IPS-NIHi7 (cell line): ENCODE measurements at regions not wholly inside any gene's neighbourhood (a gene's known extent, or its start where the extent isn't known, plus 50 kb on each side); places are given as distances from the start of the nearest gene placed in this dataset.

ENCODE experiments used
- DNase-seq: peaks from one replicate; pipeline ENCODE4 v3.0.0; 2012; ENCODE audit warnings: mixed read lengths; ENCODE audit errors: extremely low spot score

DNA sequence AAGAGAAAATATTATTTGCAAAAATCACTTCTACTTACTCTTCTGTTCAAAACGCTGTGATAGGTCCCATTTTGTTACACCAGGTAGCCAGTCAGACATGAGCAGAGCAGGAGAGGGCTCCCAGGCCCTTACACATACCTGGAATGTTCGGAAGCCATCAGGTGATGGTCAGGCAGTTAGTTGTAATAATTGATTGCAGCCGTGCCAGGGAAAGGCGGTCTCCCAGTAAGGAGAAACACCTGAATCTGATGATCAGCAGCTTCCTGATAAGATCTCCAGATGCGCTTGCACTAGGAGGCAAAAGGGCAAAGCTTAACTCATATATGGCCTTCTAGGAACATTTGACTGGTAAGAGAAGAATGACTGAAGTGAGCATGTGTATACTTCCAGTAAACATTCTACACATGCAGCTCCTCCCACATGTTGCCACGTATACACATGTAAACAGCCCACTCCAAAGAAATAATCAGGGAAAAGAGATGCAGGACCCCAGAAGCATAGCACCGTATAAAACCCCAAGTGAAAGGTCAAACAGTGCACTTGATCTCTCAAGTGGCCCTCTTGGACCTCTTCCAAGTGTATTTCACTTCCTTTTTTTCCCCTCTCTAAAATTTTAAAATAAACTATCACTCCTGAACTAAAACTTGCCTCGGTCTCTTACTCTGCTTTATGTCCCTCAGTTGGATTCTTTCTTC lies 1338.0 kb downstream of the FSTL5 start:
- no peak for DNase-seq

GRCh38 chr4:160826339-160826679 lies 1337.5 kb downstream of the FSTL5 start:
- no peak for DNase-seq

GRCh38 chr4:160831165-160831922 lies 1332.5 kb downstream of the FSTL5 start:
- DNase-seq, result no peak

DNA sequence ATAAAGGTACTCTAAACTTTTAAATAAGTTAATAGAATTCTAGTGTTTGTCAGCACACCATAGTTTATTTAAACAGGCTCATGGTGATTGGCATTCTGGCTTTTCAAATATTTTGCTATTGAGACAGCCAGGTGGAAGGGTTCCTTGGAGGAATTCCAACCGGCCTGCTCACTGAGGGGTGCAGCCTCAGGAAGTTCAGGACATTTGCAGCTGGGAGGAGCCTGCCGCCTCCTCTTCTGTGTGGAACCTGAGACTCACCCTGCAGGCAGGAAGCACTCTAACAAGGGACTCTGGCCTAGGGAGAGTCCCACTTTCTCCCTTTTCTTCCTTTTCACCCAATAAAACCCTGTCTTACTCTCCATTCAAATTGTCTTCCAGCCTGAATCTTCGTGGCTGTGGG lies 1328.0 kb downstream of the FSTL5 start:
- DNase-seq, result peak; percentile 71

DNA sequence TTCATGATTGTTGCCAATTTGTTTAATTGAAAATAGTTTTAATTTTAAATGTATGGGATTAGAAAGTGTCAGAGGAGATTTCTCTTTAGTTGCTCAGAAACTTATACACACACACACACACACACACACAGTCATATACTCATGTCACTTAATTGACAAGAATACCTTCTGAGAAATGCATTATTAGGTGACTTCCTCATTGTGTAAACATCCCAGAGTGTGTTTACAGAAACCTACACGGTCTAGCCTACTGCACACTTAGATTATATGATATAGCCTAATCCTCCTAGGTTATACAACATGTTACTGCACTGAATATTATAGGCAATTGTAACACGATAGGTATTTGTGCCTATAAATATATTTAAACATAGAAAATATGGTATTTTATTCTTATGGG lies 1327.4 kb downstream of the FSTL5 start:
- DNase-seq, result no peak

- no peak for DNase-seq
These were observed 1317.7 kb downstream of the FSTL5 start for GRCh38 chr4:160846121-160846520.

- DNase-seq, result no peak
These were observed 1316.6 kb downstream of the FSTL5 start for GRCh38 chr4:160847228-160847627.

- no peak for DNase-seq
These were observed 1315.3 kb downstream of the FSTL5 start for GRCh38 chr4:160848489-160848888.

DNA sequence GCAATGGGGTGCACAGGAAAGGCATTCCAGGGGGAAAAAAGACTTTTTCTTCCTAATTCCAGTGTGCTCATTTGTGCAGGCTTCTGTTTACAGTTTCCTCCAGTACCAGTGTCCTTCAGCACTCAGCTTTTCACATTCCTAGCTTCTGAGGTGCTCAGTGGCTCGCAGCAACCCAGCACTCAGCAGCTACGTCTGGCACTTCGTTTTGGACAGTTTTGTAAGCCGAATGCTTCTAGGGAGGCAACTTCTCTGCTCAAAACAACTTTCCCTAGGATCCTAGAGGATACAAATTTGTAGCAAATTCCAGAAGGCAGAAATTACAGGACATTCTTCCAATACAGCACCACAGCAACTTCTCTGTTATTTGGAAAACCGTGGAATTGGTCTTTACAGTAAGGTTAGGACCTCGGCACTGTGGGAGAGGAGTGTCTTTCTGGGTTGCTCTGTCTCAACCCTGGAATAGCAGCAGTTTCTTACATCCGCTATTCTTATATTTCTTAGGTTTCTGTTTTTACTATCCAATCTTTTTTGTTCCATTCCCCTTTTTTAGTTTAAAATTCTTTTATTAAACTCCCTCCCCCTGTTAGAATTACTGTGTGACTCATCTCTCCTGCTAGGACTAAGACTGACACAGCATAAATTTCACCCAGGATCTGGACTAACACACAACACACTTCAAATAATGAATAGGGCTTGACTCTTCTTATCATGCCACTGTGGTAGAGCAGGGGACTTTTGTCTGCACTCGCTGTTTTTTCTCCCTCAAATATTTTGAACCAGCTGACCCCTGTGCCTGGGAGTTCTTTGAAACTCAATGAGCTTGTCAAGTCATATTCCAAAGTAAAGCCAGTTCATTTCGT lies 1314.7 kb downstream of the FSTL5 start:
- peak; percentile 10 for DNase-seq

GRCh38 chr4:160864253-160864652 lies 1299.5 kb downstream of the FSTL5 start:
- no peak for DNase-seq

DNA sequence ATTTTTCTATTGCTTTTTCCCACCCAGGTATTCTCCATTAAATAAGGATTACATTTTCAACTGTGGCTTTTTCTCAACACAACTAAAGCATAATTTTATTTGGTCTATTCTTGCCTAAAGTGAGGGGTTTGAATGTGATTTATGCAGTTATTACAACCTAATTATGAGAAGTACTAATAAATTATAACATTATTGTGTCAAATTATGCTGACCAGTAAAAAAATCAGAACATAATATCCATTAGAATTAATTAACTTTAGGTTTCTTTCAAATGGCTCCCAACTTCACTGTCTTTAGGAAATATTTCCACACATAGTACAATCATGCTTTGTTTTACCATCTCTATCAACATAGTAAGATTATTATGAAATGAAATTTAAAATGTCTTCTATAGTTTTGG lies 1293.9 kb downstream of the FSTL5 start:
- no peak for DNase-seq

DNA sequence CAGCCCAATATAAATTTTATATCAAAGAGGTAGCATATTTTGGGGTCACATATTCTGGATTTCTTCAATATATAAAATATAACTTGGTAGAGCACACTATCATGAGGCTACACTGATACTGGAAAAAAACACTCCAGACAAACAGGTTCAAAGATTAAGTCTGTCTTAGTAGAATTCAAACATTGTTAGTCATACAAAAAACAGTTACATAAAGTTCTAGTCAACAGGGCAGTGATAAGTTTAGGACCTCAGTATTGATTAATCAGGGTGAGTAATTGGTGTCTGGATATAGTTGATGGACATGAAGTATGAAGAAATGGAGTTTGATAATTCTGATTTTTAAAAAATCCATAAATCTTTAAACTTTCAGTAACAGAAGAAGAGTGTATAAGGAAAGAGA lies 1291.3 kb downstream of the FSTL5 start:
- no peak for DNase-seq

DNA sequence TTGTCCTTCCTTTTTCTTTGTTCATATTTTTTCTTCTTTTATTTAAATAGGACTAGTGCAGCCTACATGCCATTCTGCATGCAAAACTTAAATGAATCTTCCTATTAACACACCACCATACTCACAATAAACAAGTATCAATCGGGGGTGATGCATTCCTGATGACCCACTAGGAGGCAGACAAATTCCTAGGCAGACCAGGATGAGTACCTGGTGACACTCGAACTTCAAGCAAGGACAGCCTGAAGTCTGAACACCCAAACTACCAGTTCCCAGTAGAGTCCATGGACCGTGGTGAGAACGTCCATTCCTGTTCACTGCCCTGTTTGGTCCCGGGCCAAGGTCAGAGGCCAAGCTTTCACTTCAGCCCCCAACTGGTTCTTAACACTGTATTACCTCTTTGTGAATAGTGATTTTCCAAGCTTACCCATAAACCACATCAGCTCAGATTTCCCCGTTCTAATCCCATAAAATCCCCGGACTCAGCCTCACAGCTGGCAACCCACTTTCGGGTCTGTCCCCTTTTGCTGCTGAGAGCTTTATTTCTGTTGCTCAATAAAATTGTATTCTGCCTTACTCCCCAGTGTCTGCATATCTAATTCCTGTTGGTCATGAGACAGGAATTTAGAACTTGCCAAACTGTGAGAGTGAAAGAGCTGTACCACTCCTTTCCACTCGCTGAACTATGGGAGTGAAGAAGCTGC lies 1286.6 kb downstream of the FSTL5 start:
- DNase-seq, result peak; percentile 23

- no peak for DNase-seq
These were observed 1283.6 kb downstream of the FSTL5 start for GRCh38 chr4:160880180-160880579.

DNA sequence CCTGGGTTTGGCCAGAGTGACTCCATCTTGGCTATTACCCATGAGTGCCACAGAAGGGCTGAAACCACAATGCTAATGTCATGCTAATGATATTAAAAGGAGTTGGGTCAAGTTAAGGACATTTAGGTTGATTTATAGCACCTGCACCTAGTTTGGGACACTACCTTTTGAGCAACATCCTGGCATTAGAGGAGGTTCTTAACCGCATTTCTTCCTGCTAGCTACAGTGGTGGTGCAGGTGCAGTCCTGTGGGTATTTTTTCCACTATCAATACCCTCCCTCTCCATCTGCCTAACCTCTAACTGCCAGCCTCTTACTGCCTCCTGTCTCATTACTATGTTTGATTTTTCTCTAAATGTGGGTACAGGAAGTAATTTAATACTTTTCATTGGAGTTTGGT lies 1276.1 kb downstream of the FSTL5 start:
- no peak for DNase-seq

GRCh38 chr4:160894128-160894527 lies 1269.7 kb downstream of the FSTL5 start:
- DNase-seq, result no peak

DNA sequence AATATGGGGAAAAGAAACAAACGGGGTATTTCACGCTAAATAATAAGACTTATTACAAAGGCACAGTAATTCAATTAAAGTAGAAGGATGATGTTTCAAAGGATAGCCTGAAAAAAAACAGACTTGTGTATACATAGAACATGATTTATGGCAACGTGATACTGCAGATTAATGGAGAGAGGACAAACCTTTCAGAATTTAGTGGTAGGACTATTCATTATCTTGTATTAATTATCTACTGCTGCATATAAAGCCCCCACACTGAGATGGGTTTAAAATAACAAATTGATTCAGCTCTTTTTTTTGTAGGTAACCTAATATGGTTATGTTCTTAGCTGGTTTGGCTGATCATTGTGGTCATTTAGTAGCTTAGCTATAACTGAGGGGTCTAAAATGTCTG lies 1269.0 kb downstream of the FSTL5 start:
- DNase-seq, result no peak

- no peak for DNase-seq
These were observed 1236.5 kb downstream of the FSTL5 start for GRCh38 chr4:160927311-160927710.

- no peak for DNase-seq
These were observed 1235.3 kb downstream of the FSTL5 start for GRCh38 chr4:160928482-160928881.

- DNase-seq, result no peak
These were observed 1216.1 kb downstream of the FSTL5 start for GRCh38 chr4:160947653-160948052.

GRCh38 chr4:160956875-160957274 lies 1206.9 kb downstream of the FSTL5 start:
- no peak for DNase-seq

DNA sequence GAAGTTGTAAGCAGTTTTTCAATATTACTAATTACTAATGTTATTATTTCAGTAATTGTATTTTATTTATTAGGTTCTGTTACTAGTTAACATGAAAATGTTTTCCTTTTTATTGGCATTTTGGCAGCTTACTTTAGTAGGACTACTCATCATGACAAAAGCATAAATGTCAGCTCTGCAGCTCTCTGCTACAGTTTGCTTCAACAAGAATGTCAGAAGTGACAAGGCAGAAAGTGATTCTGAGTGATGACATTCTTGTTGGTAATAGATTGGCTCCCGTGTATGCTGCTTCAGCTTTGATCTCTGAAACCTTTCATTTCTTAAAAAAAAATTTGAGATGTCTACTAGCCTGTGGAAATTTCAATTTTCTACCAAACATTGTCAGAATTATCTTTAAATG lies 1193.9 kb downstream of the FSTL5 start:
- DNase-seq, result no peak
